ENCODE measurements at regions not wholly inside any gene's neighbourhood (a gene's known extent, or its start where the extent isn't known, plus 50 kb on each side); places are given as distances from the start of the nearest gene placed in this dataset.

GRCh38 chr1:110765640-110766335 is 91.0 kb upstream of the KCNA3 start:
- peak; percentile 42 for DNase-seq (ENCODE audit: low read depth)

- no peak for DNase-seq (ENCODE audit: low read depth)
These were observed 88.4 kb upstream of the KCNA3 start for GRCh38 chr1:110763149-110763548.

- no peak for DNase-seq (ENCODE audit: low read depth)
These were observed 85.6 kb upstream of the KCNA3 start for GRCh38 chr1:110760321-110760720.

- no peak for DNase-seq (ENCODE audit: low read depth)
These were observed 81.8 kb upstream of the KCNA3 start for GRCh38 chr1:110756506-110756905.

- DNase-seq (ENCODE audit: low read depth) = no peak
These were observed 78.4 kb upstream of the KCNA3 start for GRCh38 chr1:110752941-110753725.

- DNase-seq (ENCODE audit: low read depth) = no peak
These were observed 75.8 kb upstream of the KCNA3 start for GRCh38 chr1:110750562-110750961.

GRCh38 chr1:110749960-110750359 is 75.2 kb upstream of the KCNA3 start:
- DNase-seq (ENCODE audit: low read depth) = no peak

- DNase-seq (ENCODE audit: low read depth) = peak; percentile 49
These were observed 72.0 kb upstream of the KCNA3 start for GRCh38 chr1:110746644-110747259.

- DNase-seq (ENCODE audit: low read depth) = no peak
These were observed 68.7 kb upstream of the KCNA3 start for GRCh38 chr1:110743397-110743796.

GRCh38 chr1:110736900-110737605 is 62.3 kb upstream of the KCNA3 start:
- DNase-seq (ENCODE audit: low read depth) = peak; percentile 22

GRCh38 chr1:110734133-110734680 is 59.5 kb upstream of the KCNA3 start:
- no peak for DNase-seq (ENCODE audit: low read depth)

GRCh38 chr1:110731529-110731928 is 56.8 kb upstream of the KCNA3 start:
- DNase-seq (ENCODE audit: low read depth) = no peak

GRCh38 chr1:110728388-110729001 is 53.8 kb upstream of the KCNA3 start:
- DNase-seq (ENCODE audit: low read depth) = no peak

- DNase-seq (ENCODE audit: low read depth) = no peak
These were observed 52.5 kb upstream of the KCNA3 start for GRCh38 chr1:110727246-110727645.

- DNase-seq (ENCODE audit: low read depth) = no peak
These were observed 52.0 kb upstream of the KCNA3 start for GRCh38 chr1:110726755-110727154.
